Suppressor macrophage treated with lipopolysaccharide for 4 hours (primary cell): ENCODE measurements at regions not wholly inside any gene's neighbourhood (a gene's known extent, or its start where the extent isn't known, plus 50 kb on each side); places are given as distances from the start of the nearest gene placed in this dataset.
"Not testable (repeated sequence)": the region's sequence is repeated elsewhere in the genome, so short reads cannot be mapped to it uniquely, and the experiment has no call there.

Experiments
- DNase-seq: peaks from one replicate; pipeline ENCODE4 v3.0.0-alpha.2; 2020

DNA sequence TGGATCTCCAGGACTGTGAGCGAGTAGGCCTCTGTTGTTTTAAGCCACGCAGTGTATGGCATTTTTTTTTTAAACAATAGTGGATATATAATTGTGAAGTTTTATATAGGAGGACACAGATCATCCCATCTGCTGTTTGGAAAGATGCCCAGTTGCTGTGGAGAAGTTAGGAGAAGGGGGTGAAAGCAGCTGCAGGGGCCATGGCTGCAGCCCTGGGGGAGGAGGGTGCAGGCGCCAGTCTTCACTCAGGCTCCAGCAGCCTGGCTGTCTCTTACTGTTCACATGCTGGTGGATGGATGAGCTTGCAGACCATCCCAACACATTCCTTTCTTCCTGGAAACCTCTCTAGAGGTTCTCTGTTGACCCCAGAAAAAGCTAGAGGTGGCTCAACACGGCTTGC, 242.3 kb downstream of the TEX29 start:
- no peak for DNase-seq

DNA sequence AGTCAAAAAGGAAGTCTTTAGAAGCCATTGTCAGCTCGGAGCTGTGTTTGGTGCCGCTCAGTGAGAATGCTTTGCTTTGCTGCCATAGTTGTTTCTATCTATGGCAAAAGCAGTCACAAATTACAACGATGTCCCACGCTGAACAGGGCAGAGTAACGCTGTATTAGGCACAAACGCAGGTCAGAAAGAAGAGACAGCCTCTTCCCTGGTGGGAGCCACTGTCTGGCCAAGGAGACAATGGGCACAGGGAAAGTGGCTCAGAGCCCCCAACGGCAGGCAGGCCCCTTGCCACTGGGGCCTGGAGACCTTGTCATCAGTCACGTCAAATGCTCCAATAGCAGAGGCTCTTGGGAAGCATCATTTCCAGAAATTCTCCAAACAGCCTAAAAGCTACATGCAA, 244.2 kb downstream of the TEX29 start:
- no peak for DNase-seq

DNA sequence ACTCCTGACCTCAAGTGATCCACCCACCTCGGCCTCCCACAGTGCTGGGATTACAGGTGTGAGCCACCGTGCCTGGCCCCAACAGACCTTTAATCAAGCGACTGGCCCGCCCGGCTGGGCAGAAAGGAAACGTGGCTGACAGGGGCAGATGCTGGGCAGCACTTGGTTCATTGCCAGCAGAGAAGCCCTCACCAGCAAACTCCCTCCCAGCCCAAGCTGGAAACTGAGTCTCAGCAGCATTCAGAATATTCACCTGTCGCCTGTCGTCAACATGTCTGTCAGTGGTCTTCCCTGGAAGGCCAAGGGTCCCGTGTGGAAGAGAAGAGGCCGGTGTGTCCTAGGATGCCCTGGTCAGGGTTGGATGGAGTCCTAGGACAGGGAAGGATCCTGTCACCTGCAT, 245.0 kb downstream of the TEX29 start:
- DNase-seq, result no peak

DNA sequence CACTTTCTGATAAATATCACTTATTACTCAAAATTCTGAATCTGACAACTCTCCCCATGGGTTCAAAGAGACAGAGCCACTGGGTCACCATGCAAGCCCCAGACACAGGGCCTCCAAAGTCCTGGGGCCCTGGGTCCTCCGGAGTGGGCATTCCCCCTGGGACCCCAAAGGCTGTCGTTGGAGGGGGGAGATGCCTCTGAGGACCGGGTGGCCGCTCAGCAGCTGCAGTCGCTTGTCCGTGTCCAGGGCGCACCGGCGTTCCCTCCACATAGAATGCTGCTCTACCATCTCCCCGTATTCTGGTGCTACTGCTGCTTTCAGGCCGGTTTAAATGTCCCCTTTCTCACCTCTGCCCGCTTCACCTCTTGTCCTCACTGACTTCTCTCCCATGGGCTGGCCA, 246.1 kb downstream of the TEX29 start:
- no peak for DNase-seq

DNA sequence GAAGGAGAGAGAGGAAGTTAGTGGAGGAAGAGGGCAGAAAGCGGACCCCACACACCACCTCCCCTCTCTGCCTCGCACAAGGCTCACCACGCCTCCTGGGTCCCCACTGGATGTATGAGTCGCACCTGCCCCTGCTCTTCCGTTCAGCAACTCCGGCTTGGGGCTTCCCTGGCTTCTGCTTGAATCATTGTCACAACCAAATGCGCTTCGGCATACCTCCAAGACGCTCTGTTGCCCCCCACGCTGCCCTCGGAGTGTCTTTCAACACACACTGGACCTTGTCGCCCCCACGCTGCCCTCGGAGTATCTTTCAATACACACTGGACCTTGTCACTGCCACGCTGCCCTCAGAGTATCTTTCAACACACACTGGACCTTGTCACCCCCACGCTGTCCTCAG, 247.2 kb downstream of the TEX29 start:
- no peak for DNase-seq

DNA sequence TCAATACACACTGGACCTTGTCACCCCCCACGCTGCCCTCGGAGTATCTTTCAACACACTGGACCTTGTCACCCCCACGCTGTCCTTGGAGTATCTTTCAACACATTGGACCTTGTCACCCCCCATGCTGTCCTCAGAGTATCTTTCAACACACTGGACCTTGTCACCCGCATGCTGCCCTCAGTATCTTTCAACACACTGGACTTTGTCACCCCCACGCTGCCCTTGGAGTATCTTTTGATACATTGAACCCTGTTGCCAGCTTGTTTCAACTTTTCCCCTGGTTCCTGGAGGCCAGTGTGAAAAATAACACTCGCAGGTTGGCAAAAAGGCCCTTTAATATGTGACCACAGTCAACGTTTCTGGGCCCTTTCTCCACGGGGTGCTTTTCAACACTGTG, 247.8 kb downstream of the TEX29 start:
- DNase-seq, result no peak

DNA sequence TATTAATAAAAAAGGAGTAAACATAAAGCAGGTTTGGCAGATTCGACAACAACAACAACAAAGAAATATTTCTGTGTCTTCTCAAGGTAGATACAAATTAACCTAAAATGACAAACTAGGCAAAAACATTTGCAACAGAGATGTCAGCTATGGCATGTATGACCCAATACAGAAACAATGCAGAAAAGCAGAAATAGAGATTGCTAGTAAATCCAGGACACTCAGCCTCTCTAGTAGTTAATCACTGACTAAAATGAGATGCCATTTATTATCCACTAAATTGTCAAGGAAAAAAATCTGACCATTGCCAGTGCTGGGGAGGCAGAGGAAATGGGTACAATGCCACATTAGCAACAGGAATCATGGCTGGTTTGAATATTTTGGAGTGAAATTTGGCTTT, 250.5 kb downstream of the TEX29 start:
- DNase-seq, result no peak

DNA sequence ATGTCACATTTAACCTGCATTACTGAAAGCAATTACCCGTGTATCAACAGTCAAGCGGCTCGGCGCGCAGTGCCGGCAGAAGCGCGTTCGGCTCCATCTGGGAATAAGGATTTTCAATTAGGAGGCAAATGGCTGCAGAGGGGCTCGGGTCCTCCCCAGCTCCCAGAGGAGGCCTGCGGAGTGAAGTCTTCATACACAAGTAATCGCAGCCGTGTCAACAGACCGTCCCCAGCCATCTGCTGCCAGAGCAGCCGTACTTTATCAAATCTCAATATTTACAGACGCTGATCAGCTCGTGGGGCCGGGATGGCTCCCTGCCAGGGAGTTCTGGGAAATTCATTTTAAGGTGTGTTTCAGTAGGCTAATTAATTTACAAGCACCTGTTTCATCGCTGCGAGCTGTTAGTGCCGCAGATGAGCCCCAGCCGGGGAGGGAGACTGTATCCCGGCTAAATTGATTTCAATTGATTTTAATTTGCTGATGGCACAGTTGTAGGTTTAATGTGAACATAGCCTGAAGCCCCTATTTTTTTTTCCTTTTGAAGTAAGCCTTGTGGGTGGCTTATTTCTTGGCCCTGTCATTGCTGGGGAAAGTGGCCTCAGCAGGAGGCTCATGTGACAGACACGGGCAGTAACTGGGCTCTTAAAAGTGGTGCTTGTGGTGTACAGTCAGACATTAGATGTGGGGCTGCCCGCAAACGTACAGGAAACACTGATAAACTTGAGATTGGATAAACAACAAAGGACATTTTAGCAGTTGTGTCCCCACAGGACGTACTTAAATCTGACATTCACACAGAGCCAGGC, 252.7 kb downstream of the TEX29 start:
- no peak for DNase-seq

DNA sequence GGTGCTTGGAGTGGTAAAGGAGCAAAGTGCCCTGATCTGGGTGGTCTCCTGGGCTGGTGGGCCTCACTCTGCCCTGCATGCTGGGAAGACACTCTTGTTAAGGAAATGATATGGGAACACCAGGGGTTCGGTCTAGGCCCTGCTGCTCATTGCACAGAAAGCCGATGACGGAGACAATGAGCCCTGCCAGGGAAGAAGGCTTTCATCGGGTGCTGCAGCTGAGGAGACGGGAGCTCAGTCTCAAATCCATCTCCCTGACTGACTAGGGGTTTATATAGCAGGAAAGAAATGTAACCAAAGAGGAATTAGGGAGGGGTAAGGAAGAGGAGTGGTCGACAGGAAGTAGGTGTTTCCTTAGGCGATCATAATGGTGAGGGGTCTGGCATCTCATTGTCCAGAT, 253.4 kb downstream of the TEX29 start:
- no peak for DNase-seq

DNA sequence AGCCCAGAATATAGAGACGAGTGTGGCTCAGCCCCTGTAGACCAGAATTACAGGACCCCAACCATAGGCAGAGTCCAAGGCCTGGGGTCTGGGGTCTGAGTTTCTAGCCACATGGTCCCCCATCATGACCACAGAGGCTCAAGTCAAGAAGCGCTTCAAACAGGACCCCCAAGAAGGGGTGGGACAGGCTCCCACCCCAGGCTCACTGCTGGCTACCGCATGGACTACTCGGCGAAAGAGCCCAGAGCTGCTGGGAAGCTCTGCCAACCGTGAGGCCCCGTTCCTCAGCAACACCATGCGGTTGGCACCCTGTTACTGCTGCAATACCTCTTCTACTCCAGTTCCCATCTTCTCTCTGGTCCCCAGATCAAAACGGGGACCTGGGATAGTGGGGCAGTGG, 254.8 kb downstream of the TEX29 start:
- no peak for DNase-seq

DNA sequence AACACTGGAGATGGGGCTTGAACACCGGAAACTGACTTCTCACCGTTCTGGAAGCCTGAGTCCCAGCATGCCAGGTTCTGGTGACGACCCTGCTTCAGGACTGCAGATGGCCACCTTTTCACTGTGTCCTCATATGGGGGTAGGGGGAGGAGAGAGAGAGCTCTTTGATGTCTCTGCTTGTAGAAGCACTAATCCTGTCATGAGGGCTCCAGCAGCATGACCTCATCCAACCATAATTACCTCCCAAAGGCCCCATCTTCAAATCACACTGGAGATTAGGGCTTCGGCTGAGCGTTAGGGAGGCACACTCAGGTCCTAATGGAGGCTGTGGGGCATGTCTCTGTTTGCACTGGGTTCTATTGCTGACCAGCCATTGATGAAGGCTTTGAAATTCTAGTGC, 255.3 kb downstream of the TEX29 start:
- DNase-seq, result no peak

DNA sequence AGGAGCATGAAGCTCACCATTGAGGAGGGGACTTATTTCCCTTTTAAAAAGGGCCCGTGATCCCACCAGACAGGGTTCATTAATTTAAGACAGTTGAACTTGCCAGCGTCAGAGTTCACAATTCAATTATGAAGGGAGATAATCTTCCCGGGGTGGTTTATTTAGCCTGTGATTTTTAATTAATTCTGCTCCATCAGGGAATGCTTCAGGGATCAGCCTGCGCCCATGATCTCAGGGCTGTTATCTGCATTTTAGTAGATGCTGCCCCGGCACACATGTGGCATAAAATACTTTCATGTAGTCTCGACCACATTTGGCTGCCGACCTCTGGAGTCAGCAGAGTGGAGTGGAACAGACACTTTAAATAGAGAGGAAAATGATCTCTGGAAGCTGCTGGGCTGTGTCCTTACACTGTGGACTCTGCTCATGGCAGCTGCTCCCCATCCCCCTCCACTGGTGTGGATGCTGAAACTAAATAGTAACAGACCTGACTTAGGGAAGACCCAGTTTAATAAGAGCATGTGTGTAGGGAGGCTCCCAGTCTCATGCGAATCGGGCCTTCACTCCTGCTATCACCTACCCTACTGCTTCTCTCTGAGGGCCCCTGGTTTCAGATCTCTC, 256.9 kb downstream of the TEX29 start:
- DNase-seq, result no peak

DNA sequence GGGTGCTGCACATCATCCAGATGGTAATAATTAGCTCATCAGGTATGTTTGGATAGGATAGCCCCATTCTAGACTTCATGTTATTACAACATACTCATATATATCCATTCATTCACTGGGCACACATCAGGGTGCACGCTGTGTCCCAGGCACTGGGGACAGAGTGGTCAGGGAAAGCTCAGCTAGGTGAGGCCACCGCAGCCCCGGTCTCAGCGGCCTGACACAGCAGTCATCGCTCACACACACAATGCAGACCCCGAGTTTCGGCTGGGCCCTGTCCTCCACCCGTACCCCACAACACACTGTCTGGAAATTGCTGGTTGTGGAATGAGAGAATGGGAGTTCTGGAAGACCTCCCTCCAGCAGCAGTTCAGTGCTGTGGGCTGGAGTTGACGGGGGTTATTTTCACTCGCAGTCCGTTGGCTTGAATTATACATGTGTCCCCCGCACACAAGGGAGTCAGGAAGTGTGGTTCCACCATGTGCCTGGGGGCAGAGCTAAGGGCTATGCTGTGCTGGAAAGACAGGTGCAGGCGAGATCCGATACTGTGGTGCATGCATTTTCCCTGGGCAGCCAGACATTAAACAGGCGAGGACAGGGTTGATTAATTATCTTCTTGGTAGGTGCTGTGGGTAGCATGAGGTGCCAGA, 257.6 kb downstream of the TEX29 start:
- DNase-seq, result no peak

DNA sequence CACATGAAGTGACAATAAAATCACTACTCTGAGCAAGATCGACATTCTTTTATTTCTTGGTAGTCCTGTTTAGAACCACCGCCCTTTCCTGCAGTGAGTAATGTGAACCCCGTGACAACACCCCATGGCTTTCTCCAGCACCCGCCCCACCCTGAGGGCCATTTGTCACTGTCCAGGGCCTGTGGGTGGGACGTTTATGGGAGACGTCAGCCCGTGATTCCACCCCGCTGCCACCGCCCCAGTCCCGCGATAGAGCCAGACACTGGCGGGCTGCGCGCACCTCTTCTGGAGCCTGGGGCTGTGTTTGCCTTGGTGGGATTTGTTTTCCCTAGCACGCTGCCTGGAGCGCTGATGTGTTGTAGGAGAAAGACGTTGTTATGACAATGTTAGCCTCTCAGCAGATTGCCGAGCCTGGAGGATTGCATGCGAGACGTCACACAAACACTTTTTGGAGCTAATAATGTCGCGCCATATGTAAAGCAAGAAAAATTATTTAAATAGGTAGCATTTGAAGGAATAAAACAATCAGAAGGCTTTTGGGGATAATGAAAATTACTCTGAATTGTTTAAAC, 263.7 kb downstream of the TEX29 start:
- DNase-seq, result no peak

DNA sequence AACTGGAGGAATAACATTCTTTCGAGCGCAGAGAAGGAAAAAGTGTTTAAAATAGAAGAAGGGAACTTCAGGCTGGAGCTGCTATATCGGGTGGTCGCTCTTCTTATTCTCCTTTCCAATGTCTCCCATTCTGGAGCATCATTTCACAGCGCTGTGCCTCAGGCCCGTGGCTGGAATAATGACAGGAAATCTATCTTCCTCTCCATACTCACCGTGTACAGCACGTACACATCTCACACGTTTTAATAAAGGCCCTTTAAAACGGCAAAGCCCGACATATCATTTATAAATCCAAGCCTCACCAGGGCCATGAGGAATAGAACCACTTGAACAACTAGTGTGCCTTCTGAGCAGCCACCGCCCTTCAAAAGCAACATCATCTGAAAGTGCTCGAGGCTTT, 264.4 kb downstream of the TEX29 start:
- DNase-seq, result no peak

DNA sequence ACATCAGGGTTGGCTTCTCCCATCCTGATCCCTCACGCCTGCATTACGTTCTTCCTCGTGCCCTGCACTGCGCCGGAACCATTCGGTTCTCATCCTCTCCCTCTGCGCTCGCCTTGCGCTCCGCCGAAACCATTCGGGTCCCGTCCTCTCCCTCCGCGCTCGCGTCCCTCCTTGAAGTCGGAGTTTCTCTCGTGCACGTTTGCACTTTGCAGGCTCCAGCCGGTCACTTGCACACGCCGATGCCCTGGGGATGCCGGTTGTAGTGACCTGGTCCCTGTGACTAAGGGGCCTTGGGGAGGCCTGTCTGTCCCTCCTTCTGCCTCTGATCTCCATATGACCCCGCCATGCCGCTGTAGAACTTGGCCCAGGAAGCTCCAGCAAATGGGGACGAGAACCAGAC, 265.8 kb downstream of the TEX29 start:
- DNase-seq, result no peak

DNA sequence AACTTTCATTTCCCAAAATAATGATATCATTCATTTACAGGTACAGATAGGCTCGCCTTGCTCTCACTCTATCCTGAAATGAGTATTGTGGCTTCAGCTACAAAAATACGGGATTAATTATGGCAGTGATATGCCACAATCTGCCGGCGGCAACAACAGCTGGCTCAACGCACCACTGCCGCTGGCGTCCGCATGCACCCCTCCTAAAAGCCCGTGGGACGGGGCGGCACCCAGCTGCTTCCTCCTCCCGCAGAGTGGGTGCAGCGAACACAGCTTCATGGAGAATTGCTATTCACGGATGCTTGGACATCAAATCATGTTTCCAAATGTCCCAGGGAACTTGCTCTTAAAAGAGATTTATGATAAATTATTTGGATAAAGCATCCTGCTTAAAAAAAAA, 266.8 kb downstream of the TEX29 start:
- DNase-seq, result no peak

DNA sequence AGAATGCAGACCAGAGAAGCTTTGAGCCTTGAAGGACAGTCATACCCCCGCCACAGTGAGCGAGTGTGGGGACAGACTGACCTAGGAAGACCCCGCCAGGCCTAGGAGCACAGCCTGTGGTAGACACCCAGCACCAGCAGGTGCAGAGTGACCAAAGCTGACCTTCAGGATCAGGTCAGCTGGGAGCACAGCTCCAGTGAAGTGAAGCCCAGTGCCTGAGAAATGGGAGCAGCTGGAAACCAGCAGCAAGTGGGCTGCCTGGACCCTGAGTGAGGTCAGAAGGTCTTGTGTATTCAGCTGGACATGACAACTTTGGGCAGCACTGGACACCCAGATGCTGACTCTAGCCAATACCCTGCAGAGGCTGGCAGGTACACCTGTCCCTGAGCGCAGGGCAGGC, 268.9 kb downstream of the TEX29 start:
- DNase-seq, result no peak

DNA sequence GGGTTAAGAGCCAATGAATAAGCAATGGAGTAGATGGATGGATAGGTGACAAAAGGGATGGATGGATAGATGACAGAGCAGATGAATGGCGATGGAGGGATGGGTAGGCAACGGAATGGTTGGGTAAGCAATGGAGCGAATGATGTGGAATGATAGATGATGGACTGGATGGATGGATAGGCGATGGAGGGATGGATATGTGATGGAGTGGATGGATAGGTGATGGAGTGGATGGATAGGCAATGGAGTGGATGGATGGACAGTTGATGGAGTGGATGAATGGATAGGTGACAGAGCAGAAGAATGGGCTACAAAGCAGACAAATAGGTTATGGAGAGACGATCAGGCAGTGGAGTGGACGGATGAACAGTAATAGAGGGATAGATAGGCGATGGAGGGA, 269.6 kb downstream of the TEX29 start:
- DNase-seq, result no peak

DNA sequence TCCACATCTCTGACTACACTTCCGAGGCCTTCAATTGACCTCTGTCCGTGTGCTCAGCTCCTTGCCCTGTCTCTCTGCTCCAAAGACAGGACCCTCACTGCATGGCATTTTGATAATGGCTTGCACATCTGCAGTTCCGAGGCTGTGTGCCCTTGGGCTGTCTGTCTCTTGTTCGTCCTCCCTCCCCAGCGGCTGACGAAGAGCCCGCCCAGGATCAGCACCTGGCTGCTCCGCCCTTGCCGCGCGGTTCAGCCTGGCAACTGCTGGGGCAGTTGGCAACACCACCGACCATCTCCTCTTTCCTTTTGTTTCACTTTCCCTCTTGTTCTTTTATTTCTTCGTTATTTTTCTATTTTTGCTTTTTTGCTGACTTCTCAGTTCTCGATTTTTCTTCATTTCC, 270.4 kb downstream of the TEX29 start:
- DNase-seq, result no peak

DNA sequence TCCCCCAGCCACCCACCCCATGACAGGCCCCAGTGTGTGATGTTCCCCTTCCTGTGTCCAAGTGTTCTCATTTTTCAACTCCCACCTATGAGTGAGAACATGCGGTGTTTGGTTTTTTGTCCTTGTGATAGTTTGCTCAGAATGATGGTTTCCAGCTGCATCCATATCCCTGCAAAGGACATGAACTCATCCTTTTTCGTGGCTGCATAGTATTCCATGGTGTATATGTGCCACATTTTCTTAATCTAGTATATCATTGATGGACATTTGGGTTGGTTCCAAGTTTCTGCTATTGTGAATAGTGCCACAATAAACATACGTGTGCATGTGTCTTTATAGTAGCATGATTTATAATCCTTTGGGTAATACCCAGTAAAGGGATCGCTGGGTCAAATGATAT, 273.0 kb downstream of the TEX29 start:
- not testable (repeated sequence) for DNase-seq

DNA sequence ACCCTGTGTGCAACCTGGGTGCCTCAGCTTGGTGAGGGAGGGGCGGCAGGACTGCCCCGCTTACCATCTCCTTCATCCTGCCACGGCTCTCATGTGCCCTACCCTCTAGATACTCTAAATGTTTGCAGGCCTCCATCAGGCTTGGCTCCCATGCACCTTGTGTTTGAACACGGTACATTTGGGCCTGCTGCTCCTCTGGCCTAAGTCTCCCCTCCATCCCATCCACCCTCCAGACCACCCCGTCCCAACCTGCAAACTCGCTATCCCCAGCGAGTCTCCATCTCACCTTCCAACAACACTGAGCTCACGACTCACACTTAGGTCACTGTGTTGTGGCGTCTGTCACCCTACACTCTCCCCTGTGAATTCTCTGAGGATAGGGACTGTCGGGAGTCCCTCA, 274.2 kb downstream of the TEX29 start:
- DNase-seq, result no peak

DNA sequence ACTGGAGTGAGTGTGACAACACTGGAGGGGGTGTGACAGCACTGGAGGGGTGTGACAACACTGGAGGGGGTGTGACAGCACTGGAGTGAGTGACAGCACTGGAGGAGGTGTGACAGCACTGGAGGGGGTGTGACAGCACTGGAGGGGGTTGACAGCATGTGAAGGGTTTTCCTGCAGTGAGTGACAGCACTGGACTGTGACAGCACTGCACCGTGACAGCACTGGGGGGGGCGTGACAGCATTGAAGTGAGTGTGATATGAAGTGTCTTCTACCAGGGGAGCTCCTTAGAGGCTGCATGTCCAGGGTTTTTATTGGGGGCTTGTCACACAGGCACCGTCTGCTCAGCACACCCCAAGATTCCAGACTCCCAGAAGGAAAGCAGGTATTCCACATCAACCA, 274.8 kb downstream of the TEX29 start:
- no peak for DNase-seq

DNA sequence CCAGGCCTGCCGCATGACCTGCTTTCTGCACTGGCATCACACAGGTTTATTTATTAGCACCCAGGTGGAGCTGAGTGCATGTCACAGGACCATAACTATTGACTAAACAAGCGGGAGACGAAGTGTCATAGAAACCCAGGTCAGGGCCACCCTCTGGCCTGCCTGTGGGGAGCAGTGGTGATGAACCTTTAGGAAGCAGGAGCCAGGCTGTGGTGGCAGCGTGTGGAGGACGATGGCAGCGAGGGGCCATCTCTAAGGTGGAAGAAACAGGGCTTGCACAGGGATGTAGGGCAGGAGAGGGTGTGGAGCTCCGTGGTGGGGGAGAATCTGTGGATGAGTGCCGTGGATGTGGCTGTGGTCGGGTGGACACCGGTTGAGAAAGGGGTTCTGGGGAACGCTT, 275.3 kb downstream of the TEX29 start:
- no peak for DNase-seq
